NCI-H1105 treated with DMSO at 0.1 percent for 48 hours (cell line): ENCODE measurements at regions not wholly inside any gene's neighbourhood (a gene's known extent, or its start where the extent isn't known, plus 50 kb on each side); places are given as distances from the start of the nearest gene placed in this dataset.
"Not testable (repeated sequence)": the region's sequence is repeated elsewhere in the genome, so short reads cannot be mapped to it uniquely, and the experiment has no call there.

Experiments used
- DNase-seq: peaks from one replicate; lab custom pipeline; 2025; lab: John Stamatoyannopoulos, UW

DNA sequence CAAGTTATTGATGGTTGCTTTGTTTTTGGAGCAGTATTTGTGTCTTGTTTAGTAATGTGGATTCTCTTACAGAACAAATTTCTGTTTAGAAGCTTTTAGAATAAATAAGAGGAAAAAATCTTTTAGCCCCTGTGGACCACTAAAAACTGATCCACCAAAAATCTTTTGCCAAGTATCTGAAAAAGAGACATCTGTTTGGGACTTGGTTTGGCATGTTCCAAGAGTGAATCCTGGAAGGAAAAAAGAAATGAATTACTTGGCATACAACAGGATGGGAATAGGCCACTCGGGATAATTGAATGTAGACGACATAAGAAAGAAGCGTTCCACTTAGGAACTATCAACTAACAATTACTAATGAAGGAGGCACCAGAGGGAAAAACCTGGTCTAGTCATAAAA lies 1350.1 kb upstream of the C9orf72 start:
- DNase-seq = peak; percentile 15

DNA sequence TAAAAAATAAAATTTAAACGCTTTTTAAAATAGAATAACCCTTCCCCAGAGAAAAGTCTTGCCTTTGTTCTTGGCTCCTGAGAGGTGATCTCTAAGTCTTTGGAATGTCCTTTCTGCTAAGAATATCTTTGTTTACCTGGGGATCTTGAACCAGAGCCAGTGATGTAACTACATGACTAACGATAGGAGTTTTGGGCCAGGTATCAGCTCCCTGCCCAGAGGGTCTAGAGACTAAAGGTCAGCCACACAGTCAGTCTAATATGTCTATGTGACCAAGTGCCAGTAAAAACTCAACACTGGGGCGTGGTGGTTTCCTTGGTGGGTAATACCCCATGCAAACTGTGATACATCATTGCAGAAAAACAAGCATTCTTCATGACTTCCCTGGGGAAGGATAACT lies 1351.9 kb upstream of the C9orf72 start:
- no peak for DNase-seq

DNA sequence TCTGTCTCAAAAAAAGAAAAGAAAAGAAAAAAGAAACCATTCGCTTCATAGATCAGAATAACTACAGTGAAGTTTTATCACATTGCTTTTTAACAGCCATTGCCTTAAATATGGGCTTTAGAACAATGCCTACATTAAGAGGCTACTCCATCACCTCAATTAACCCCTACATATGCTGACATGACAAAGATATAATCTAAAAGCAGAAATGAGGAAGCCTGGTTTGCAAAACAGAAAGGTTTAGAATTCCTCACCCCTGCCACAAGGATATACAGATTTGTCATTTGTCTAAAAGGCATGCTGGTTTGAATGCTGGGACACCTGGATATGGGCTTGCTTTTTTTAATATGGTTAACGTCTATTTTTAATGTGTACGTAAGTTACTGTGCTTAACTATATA lies 1353.0 kb upstream of the C9orf72 start:
- no peak for DNase-seq

DNA sequence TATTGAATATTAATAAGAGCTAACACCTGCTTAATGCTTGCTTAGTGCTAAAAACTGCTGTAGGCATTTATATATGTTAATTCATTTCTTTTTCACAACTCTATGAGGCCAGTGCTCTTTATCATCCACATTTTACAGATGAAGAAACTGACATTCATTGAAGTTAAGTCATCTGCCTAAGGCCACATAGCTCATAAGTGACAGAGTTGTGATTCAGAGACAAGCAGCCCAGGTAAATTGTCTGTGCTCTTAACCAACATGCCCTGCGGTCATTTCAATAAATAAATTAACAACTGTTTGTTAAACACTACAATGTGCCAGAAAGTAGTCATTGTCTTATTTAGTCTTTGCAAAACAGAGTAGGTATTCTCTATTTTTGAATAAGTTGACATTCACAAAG lies 1354.4 kb upstream of the C9orf72 start:
- DNase-seq = no peak

DNA sequence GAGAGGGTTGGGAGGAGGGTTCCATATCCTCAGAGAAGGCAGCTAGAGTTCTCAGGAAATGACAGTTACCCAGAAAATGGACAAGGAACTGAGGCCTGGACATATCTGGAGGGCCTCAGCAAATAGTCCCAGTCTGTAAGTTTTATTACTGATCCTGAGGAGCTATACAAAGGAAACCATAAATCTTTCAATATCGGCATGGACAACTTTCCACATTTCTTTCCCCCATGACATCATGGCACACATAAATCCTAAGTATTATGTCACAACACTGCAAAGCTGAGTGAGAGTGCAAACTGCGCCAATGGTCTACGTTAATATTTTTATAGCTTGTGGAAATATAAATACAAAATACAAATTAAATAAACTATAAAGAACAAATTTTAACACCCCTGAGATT lies 1356.2 kb upstream of the C9orf72 start:
- DNase-seq = no peak

DNA sequence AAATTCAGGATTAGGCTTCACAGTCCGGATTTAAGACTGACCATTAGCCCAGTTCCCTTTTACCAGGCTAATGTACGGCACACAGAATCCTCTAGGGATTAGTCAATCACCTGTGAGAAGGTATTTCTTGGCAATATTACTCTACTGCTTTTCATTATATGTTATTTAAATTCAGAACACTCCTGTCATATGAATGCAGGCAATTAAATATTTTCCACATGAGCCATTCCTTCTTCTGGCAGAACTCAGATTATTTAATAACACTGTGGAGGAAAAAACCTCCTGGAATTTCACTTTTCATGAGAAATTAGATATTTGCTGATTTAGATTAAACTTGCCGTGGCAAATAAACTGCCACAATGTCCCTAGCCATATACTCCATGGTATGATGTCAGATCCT lies 1357.5 kb upstream of the C9orf72 start:
- no peak for DNase-seq

DNA sequence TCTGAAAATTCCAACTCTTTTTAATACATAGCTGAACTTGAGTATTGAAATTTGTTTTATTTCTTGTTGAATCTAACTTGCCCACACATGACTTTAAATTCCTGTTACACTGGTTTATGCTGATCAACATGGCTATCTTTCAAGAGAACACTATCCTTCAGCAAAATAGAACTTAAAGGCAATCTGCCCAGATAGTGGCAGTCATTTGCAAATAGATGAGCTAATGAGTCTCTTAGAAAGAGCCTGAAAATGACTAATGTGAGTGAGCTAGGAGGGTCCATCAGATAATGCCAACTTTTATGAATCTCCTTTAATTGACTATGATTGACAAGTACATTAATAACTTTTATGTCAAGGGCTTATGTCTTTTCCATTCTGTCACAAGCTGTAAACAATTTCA lies 1360.8 kb upstream of the C9orf72 start:
- DNase-seq = peak; percentile 34

DNA sequence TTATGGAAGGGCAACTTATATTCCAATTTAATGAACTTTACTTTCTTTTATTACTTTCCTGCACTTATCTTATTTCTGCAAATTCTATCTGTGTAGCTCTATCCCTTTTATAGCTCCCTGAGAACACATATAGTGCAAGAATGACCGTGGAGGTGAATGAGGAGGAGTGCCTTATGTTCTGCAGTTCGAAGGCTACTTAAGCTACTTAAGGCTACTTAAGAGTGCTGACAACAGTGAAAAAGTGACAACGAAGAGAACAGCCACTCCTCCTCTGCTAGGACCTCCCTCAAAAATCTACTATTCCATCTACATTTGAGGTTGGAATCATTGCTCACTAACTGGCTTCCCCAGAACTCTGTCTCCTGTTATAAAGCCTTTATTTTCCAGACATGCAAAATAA lies 1365.7 kb upstream of the C9orf72 start:
- no peak for DNase-seq

DNA sequence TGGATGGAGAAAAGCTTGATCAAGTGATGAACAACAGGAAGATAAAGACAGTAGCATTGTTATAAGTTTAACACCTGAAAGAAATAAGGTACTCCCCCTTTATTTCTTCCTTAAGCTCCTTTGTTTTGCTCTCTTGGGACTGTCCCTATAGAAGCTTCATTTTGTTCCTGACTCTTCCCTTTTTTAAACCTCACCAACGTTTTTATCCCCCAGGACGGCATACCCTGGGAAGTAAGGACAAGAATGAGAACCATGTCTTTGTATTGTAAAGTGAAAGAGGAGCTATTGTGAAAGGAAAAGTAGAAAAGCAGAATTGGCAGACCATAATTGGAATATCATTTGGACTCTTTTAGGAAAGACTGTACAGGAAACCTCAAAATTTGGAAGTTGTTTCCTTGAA lies 1368.6 kb upstream of the C9orf72 start:
- no peak for DNase-seq

DNA sequence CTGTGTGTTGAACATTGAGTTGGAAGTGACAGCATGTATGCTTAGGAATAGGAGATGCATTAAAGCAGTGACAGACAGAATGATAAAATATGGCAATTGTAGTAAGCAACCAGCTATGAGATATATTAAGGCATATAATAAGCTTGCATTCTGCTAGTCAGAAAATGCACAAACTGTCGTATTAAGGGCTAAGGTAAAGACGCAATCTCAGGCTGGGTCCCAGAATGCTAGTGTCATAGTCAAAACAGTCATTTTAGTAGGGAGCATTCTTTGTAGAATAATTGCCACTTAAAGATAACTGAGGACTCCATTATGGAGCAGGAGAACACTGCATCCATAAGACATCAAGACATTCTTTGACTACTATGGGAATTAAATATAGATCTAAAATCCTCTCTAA lies 1369.7 kb upstream of the C9orf72 start:
- no peak for DNase-seq

DNA sequence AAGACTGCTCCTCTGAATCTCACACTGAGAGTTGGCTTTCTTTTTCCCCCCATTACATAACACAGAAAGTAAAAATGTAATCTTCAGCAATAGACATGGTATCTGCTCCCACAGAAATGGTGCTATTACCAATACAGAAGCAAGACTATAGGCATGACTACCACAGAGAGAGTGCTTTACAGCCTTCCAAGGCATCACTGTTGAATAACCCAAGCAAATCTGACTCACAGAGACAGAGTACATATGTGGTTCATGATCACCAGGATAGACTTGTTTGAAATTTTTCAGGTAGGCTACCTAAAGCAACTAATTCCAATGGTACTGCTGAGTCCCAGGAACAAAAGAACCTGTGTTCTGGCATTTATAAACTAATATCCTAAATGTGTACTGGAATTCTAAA lies 1373.4 kb upstream of the C9orf72 start:
- no peak for DNase-seq

DNA sequence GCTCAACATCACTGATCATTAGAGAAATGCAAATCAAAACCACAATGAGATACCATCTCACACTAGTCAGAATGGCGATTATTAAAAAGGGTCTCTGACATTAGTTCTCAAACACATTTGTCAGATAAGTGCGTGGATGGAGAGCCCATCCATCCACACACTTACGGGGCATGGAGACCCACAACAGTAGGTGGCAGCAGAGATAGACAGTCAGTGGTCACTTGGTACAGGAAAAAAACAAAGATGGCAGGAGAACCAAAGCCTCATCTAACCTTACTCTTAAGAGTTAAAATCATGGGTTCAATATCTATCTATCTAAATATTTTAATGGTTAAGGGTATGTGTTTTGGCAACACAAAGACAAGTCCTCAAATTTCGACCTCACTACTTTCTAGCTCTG lies 1378.7 kb upstream of the C9orf72 start:
- DNase-seq = no peak

DNA sequence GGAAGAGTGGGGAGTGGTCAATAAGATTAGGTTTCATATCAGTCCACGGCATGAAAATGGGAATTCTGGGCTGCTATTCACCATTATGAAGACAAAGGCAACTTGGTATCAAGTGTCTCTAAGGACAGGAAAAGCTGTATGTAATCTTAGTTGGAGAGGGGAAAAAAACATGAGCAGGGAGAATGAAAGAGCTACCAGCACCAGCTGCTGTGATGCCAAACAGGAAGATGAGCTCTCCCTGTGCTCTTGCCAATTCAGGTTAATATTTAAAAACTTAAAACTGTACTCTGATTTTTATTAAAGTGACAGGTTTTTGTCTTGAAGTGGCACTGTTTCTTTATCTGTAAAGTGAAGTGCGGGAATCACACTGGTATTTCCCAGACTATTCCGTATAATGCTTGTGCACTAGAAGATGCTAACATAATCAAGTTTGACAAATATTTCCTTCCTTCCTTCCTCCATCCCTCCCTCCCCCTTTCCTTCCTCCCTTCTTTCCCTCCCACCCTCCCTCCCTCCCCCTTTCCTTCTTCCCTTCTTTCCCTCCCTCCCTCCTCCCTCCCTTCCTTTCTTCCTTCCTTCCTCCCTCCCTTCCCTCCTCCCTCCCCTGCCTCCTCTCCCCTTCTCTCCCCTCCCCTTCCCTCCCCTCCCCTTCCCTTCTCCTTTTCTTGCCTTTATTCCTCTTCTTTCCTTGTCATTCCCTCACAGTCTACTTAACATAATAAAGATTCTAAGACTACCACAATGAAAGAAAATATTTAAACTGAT lies 1383.0 kb upstream of the C9orf72 start:
- peak; percentile 92 for DNase-seq

DNA sequence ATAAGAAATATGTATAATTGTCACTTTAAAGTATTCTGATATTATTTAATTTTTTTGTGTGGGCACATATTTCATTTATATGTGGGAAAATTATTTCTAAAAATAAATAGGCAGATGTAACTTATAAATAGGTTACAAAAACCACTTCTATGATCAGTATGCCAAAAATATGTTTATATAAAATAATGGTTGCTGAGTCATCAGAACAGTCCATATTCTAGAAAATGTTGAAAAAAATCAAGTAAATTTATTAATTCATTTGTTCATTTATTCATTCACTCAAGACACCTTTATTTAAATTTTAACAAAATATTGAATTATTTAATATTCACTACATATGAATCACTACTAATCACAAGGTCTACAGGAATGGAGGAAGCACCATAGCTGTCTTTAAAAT lies 1387.3 kb upstream of the C9orf72 start:
- DNase-seq = no peak

DNA sequence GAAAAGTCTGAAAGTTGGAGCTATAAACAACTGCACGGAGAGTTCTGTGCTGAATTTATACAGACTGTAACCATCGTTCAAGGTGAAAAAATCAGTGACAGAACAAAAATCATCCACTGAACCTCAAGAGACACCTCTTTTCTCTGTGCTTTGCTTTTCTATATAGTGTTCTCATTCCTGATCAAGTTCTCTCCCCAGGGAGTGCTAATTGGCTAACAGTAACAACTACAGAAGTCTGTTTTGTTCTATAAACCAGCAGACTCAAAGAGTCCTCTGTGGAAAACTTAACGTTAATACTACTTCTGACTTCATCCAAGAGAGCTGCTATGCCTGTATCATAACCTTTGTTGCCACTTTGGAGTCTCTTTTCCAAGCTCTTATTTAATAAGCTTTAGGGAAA lies 1388.3 kb upstream of the C9orf72 start:
- DNase-seq = no peak

DNA sequence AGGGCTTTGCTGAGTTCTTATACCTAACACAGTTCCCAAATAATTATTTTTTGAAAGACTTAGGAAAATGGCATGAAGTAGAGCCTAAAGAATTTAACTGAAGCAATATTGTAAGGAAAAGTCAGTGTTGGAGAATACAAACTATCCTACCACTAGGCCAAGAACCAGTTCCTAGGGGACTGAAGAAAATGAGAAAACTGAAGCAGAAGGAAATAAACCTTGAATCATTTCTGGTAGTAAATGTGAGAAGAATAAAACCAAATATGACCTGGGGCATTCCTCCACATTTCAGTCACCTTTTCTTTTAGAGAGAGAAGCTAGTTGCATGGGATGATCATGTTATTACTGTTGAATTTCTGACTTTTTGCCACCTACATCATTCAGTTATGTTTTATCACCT lies 1393.9 kb upstream of the C9orf72 start:
- DNase-seq = no peak

DNA sequence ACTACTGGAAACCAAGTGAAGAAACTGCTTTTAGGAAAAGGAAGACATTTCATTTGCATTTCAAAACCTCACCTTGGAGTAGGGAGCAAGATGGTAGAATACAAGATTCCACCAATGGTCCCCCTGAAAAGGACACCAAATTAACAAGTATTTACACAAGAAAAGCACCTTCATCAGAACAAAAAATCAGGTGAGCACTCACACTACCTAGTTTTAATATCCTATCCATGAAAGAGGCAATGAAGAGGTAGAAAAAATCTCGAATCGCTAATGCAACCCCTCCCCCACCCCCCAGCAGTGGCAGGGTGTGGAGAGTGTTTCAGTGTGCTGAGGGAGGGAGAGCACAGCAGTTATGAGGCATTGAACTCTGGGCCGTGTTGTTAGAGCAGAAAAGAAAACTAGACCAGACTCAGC lies 1397.0 kb upstream of the C9orf72 start:
- no peak for DNase-seq

DNA sequence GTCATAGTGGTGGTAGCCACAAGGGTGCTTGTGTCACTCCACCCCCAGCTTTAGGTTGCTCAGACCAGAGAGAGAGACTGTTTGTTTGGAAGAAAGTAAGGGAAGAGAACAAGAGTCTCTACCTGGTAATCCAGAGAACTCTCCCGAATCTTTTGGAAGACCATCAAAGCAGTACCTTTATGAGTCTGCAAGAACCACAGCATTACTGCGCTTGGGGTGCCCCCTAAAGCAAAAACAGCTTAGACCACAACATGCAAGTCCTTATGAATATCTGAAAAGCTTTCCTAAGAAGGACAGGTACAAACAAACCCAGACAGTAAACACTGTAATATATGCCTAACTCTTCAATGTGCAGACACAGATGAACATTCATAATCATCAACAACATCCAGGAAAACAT lies 1398.6 kb upstream of the C9orf72 start:
- DNase-seq = no peak

DNA sequence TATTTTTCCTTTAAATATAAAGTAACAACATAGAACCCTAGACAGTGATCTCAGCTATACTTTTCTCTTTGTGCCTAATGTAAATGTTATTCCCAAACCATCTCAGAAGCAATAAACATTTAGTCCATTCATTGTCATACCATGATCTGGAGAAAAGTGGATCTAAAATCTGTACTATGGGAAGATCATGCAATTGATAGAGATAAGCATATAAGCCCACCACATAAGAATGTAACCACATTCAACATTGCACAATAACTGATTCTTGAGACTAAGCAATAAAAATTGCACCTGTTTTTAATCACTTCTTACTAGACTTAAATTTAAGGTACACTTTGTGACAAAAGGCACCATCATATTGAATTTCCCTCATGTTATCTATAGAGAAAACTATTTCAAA lies 1403.0 kb upstream of the C9orf72 start:
- DNase-seq = no peak

DNA sequence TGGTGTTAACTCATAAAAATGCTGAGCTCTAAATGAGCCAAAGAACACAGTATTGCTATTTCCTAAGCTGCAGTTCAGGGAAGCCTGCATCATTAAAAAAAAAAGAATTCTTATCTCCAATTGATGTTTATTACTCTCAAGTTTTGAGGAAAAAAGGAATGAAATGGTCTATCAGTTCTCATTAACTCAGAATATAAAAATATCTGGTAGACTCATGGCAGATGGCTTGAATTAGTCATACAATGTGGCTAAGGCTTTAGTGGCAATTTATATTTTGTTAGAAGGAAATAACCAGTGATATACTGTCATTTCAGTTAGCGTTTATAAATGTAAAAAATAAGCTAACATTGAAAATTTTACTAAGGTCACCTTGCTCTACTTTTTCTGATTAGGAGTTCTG lies 1403.4 kb upstream of the C9orf72 start:
- no peak for DNase-seq

DNA sequence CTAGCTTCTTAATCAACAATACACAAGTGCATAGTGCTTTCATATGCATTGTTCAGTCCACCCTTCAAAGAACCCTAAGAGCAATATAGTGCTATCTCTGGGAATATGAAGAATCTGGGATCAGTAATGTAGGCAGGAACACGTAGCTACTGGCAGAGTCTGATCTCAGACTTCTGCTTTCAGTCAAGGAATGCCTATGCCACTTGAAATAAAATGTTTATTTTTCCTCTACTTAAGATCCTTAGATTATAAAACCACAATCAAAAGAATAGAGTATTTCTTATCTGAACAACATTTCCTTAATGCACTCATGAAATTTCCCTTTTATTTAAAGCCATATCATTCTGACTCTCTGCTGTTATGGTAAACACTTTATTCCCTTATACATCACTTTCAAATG lies 1407.8 kb upstream of the C9orf72 start:
- no peak for DNase-seq

DNA sequence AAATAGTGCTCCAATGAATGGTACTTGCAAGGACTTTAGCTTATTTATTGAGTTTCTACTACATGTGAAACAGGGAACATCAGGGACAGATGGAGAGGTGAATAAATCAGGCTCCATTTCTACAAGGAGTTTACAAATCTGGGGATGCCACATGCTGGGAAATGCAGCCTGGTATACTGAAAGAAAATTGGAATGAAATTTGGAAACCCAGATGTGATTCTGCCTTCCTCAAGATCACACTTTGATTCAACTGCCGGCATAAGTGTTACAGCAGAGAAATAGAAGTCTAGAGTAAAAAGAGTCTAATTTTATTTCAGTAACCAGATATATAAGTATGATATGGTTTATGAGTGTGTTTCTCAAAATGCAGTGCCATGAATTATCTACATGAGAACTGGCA lies 1408.4 kb upstream of the C9orf72 start:
- DNase-seq = no peak

DNA sequence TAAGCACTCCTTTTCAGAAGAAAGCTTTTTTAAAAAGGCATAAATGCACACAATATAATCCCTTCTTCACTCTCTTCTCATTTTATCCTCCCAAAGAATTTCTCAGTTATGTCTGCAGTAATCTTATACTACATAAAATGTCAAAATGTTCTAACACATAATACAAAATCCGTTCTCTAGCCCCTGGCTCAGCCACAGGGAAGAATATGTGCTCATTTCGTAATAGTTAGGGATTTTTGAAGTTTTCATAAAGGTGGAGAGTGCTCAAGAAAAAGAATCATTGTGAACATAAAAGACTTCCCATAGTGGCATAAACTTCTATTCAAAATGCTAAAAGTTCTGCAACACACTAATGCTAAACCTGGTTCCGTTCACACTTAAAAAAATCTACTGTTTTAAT lies 1410.7 kb upstream of the C9orf72 start:
- DNase-seq = no peak

DNA sequence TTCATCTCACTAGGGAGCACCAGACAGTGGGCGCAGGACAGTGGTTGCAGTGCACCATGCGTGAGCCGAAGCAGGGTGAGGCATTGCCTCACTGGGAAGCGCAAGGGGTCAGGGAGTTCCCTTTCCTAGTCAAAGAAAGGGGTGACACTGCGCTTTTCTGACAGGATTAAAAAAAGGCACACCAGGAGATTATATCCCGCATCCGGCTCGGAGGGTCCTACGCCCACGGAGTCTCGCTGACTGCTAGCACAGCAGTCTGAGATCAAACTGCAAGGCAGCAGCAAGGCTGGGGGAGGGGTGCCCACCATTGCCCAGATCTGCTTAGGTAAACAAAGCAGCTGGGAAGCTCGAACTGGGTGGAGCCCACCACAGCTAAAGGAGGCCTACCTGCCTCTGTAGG lies 1416.7 kb upstream of the C9orf72 start:
- not testable (repeated sequence) for DNase-seq

DNA sequence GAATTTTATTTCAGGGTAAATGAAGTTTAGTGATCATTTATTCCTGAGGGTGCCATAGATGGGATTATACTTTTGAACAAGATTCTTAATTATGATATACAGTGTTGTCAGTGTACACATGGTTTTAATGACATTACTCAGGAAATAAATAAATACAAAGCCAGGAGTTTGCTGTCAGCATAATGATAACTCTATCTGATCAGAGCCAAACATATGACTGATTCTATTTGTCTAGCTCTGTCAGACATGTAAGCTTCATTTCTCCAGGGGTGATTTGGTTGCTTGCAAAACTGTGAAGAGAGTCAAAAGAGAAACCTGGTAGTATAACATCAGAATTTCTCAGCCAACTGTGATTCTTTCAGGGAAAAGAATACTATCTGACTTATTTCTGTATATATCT lies 1425.8 kb upstream of the C9orf72 start:
- no peak for DNase-seq
